Large intestine (tissue), 3 donors: ENCODE measurements at regions not wholly inside any gene's neighbourhood (a gene's known extent, or its start where the extent isn't known, plus 50 kb on each side); places are given as distances from the start of the nearest gene placed in this dataset.

Experiments
- DNase-seq, 2 donors: peaks; one replicate each; pipeline versions ENCODE4 v3.0.0 to v3.0.0-alpha.2; 2013
- H3K27ac ChIP-seq: one replicate; pipeline ENCODE4 v1.5.1; 2013; ENCODE audit warnings: low read length
- H3K27me3 ChIP-seq: 2 replicates; pipeline ENCODE4 v1.6.1; 2013; ENCODE audit warnings: low read length; ENCODE audit not compliant: control insufficient read depth, insufficient read depth
- H3K36me3 ChIP-seq: 2 replicates; pipeline ENCODE4 v1.6.1; 2013; ENCODE audit warnings: low read length; ENCODE audit not compliant: control insufficient read depth, insufficient read depth
- H3K4me1 ChIP-seq: one replicate; pipeline ENCODE4 v1.6.1; 2013; ENCODE audit warnings: low read length; ENCODE audit not compliant: control insufficient read depth, insufficient read depth
- H3K4me3 ChIP-seq: one replicate; pipeline ENCODE4 v1.5.1; 2013; ENCODE audit warnings: low read length
- H3K9me3 ChIP-seq: one replicate; pipeline ENCODE4 v1.6.1; 2013; ENCODE audit warnings: mild to moderate bottlenecking, low read depth, low read length, moderate library complexity; ENCODE audit not compliant: control insufficient read depth
- WGBS: methylation state at CpG from one replicate; pipeline ENCODE4 v1.1.5; 2013; ENCODE audit warnings: low lambda C conversion rate; ENCODE audit not compliant: insufficient coverage; 5-methylcytosine and 5-hydroxymethylcytosine counted together

- H3K36me3 ChIP-seq, result no peaks in the 10 kb centered on the region
- H3K4me3 ChIP-seq, result no peak overlapping the region
- H3K9me3 ChIP-seq, result no peaks in the 10 kb centered on the region
- H3K27me3 ChIP-seq, result no peaks in the 10 kb centered on the region
- no peak overlapping the region for H3K27ac ChIP-seq
- no peaks in the 10 kb centered on the region for H3K4me1 ChIP-seq
- DNase-seq, result no peak
- WGBS, result 20% methylated on average over 1 of the region's 8 CpGs
Measured at GRCh38 chr16:6428861-6429260, 903.8 kb upstream of the RBFOX1 start.

- H3K9me3 ChIP-seq, result no peaks in the 10 kb centered on the region
- H3K36me3 ChIP-seq, result no peaks in the 10 kb centered on the region
- H3K4me3 ChIP-seq, result no peak overlapping the region
- no peak overlapping the region for H3K27ac ChIP-seq
- no peaks in the 10 kb centered on the region for H3K4me1 ChIP-seq
- H3K27me3 ChIP-seq, result no peaks in the 10 kb centered on the region
- no peak for DNase-seq
- WGBS, result no CpG with 5 or more reads among the region's 3 CpGs
Measured at GRCh38 chr16:6427621-6428020, 905.0 kb upstream of the RBFOX1 start.

- no peak for DNase-seq
- no peaks in the 10 kb centered on the region for H3K36me3 ChIP-seq
- H3K4me1 ChIP-seq, result no peaks in the 10 kb centered on the region
- H3K27me3 ChIP-seq, result no peaks in the 10 kb centered on the region
- H3K9me3 ChIP-seq, result no peaks in the 10 kb centered on the region
- no peak overlapping the region for H3K27ac ChIP-seq
- no peak overlapping the region for H3K4me3 ChIP-seq
- WGBS, result 100% methylated on average over 1 of the region's 3 CpGs
Measured at GRCh38 chr16:6407596-6407995, 925.0 kb upstream of the RBFOX1 start.

- H3K4me1 ChIP-seq, result no peaks in the 10 kb centered on the region
- WGBS, result 100% methylated on average over 1 of the region's 1 CpG
Measured at GRCh38 chr16:6406028-6406427, 926.6 kb upstream of the RBFOX1 start.

GRCh38 chr16:6382924-6383459 lies 949.7 kb upstream of the RBFOX1 start:
- Histone ChIP-seq H3K4me3 (no peak overlapping the region), H3K4me1 (no peaks in the 10 kb centered on the region), H3K9me3 (no peaks in the 10 kb centered on the region), H3K36me3 (no peaks in the 10 kb centered on the region), H3K27ac (no peak overlapping the region), H3K27me3 (no peaks in the 10 kb centered on the region)
- DNase-seq, result no peak
- no CpG with 5 or more reads among the region's 3 CpGs for WGBS

More at GRCh38 chr16:6406028-6406427, 926.6 kb upstream of the RBFOX1 start:
- Histone ChIP-seq H3K9me3 (no peaks in the 10 kb centered on the region), H3K27ac (no peak overlapping the region), H3K27me3 (no peaks in the 10 kb centered on the region), H3K36me3 (no peaks in the 10 kb centered on the region), H3K4me3 (no peak overlapping the region)
- no peak for DNase-seq

- WGBS, result no CpG with 5 or more reads among the region's 6 CpGs
- no peak for DNase-seq
- H3K27me3 ChIP-seq, result no peaks in the 10 kb centered on the region
- no peak overlapping the region for H3K27ac ChIP-seq
- H3K36me3 ChIP-seq, result no peaks in the 10 kb centered on the region
- H3K4me3 ChIP-seq, result no peak overlapping the region
- H3K4me1 ChIP-seq, result no peaks in the 10 kb centered on the region
- H3K9me3 ChIP-seq, result no peaks in the 10 kb centered on the region
Measured at GRCh38 chr16:6381896-6382295, 950.7 kb upstream of the RBFOX1 start.

GRCh38 chr16:6377956-6378355 lies 954.7 kb upstream of the RBFOX1 start:
- Histone ChIP-seq H3K4me3 (no peak overlapping the region), H3K27ac (no peak overlapping the region), H3K36me3 (no peaks in the 10 kb centered on the region), H3K4me1 (no peaks in the 10 kb centered on the region), H3K27me3 (no peaks in the 10 kb centered on the region), H3K9me3 (peaks cover 2% of the 10 kb centered on the region)
- DNase-seq, result no peak
- no CpG with 5 or more reads among the region's 11 CpGs for WGBS

- WGBS, result no CpG with 5 or more reads among the region's 8 CpGs
Measured at GRCh38 chr16:6375465-6376075, 957.1 kb upstream of the RBFOX1 start.

GRCh38 chr16:6374821-6375220 lies 957.8 kb upstream of the RBFOX1 start:
- WGBS, result no CpG with 5 or more reads among the region's 3 CpGs
- DNase-seq, result no peak
- no peak overlapping the region for H3K4me3 ChIP-seq

More at GRCh38 chr16:6375465-6376075, 957.1 kb upstream of the RBFOX1 start:
- Histone ChIP-seq H3K4me1 (no peaks in the 10 kb centered on the region), H3K27me3 (no peaks in the 10 kb centered on the region), H3K9me3 (peaks cover 12% of the 10 kb centered on the region), H3K27ac (no peak overlapping the region), H3K36me3 (no peaks in the 10 kb centered on the region), H3K4me3 (no peak overlapping the region)
- DNase-seq, result no peak

GRCh38 chr16:6364846-6365245 lies 967.8 kb upstream of the RBFOX1 start:
- DNase-seq, result no peak
- no peaks in the 10 kb centered on the region for H3K27me3 ChIP-seq
- H3K4me3 ChIP-seq, result no peak overlapping the region
- no peaks in the 10 kb centered on the region for H3K9me3 ChIP-seq
- no CpG with 5 or more reads among the region's 3 CpGs for WGBS
- H3K4me1 ChIP-seq, result no peaks in the 10 kb centered on the region
- H3K27ac ChIP-seq, result no peak overlapping the region
- no peaks in the 10 kb centered on the region for H3K36me3 ChIP-seq

More at GRCh38 chr16:6374821-6375220, 957.8 kb upstream of the RBFOX1 start:
- Histone ChIP-seq H3K27me3 (no peaks in the 10 kb centered on the region), H3K9me3 (peaks cover 12% of the 10 kb centered on the region), H3K4me1 (no peaks in the 10 kb centered on the region), H3K36me3 (no peaks in the 10 kb centered on the region), H3K27ac (no peak overlapping the region)
